T-helper 2 cell (primary cell): ENCODE measurements at regions not wholly inside any gene's neighbourhood (a gene's known extent, or its start where the extent isn't known, plus 50 kb on each side); places are given as distances from the start of the nearest gene placed in this dataset.
"Not testable (repeated sequence)": the region's sequence is repeated elsewhere in the genome, so short reads cannot be mapped to it uniquely, and the experiment has no call there.

ENCODE experiments used
- DNase-seq, 5 experiments: peaks; one replicate each; pipeline versions ENCODE4 v3.0.0 to v3.0.0-alpha.2; 2012 to 2022

DNA sequence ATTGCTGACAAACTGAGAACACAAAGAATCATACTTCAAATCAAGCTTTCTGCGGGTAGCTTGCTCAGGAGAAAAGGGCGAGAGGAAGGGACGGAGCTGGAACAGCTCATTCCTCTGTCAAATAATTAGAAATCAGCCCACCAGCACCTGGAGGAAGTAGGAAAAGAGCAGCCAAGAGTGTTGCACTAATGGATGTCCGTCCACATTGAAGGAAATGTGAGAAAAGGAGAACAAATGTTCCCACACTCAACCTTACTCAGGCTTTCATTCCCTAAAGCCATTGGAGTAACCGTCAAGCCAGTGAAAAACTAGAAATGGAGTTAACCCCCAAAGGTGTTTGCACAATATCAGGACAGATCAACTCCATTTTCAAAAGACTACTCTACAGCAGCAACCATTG lies 233.0 kb upstream of the PRKD1 start:
- no peak for DNase-seq

DNA sequence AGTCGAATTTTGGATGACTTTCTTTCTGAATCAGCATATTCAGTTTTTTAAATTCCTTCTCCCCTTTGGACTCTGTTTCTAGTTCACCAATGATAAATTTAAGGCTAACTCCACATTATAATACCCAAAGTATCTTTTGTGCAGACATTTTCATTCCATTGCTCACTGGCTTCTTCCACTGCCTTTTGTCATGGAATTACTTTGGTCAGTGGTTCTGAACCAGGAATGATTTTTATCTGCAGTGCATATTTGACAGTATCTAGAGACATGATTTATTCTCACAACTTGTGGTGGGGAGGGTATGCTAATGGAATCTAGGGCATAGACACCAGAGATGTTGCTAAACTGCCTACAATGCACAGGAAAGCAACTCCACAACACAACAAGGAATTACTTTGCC lies 234.4 kb upstream of the PRKD1 start:
- no peak for DNase-seq

DNA sequence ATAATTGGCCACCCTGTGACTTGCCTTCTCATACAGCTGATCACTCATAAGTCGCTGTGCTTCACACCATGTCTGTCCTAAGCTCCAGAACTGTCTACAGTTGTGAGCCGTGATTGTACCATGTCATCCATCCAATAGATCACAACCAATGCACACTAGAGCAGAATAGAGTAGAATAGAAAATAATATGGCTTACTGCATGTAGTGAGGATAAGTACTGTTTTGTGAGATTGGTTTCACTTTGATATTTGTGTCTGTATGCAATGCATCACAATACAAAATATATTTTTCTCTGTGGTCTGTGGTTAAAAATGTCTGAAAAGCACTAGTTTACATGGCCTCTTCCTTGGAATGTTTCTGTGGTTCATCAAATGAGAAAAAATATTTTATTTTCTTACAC lies 237.6 kb upstream of the PRKD1 start:
- no peak for DNase-seq

DNA sequence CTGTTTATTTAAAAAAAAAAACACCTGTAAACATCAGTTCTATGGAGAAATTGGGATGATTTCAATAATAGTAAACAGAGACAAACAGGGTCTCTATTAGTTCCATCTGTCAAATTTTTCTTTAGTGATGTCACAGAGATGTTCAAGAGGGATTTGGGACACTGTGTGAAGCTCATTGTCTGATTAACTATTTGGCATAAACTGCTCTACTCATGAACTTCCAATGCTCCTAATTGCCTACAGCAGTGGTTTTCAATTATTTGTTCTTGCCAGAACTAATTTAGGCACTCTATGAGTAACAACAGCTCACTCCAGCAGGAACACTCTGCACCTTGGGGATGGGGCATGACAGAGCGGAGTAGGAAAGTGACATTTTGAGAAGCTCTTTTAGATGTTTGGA lies 250.1 kb upstream of the PRKD1 start:
- no peak for DNase-seq

DNA sequence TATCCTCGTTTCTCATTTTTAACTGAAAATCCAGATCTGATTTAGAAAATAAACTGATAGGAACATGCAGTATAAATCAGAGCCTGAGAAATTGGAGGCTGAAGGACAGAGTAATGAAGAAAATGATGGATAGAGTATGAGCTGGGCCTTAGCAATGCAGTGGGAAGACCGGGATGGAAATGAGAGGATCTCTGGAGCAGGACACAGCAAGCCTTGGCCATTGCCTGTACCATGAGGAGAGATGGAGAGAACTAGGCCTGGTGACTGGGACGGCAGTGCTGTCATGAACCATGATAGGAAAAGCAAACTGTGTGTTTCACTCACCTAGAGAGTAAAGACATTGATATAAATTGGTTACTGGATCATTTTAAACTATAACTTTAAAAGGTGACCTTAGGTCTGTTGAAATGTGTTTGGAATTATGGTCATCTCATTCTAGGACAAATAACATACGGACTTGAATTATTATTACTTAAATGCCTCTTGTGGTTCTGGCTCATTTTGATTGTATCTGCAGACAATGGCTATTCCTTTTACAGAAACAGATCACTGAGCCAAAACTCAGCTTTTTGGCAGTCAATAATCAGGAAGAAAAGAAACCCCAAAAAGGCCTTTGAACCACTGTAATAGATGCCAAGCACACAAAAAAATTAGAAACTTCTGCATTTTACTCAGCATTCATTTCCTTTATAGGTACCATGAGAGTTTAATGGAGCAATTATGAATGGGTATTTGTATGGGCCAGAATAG lies 251.9 kb upstream of the PRKD1 start:
- no peak for DNase-seq

DNA sequence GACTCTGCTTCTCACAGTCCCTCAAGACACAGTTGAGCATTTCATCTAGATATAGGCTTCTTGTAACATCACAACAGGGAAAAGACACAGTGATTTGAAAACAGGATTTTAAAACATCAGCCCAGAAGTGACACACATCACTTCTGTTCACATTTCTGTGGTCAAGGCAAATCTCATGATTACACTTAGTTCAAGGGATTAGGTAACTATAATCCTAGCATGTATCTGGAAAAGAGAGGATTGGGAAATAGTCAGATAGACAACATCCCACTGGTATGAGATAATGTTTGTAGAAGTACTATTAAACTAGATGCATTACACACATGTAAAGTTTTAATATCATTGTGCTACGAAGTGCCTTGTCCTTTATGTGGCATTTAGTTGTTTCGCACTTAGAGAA lies 252.6 kb upstream of the PRKD1 start:
- no peak for DNase-seq

DNA sequence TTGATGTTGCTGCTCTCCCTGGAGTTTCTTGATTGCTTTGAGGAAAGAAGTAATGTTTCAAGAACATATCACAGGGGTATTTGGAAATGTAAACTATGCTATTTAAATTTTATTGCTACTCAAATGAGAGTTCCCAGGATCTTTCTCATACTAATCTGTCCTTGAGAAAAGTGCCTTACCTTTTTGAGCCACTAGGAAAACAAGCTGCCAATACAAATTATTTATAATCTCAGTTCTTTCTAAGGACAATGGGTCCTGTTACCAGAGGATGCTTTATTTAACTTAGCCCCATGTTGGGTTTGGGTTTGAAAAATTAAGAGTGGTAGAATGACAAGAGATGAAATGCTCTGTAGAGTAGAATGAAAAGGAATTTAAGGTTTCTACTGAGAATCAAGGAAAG lies 258.2 kb upstream of the PRKD1 start:
- DNase-seq = no peak

DNA sequence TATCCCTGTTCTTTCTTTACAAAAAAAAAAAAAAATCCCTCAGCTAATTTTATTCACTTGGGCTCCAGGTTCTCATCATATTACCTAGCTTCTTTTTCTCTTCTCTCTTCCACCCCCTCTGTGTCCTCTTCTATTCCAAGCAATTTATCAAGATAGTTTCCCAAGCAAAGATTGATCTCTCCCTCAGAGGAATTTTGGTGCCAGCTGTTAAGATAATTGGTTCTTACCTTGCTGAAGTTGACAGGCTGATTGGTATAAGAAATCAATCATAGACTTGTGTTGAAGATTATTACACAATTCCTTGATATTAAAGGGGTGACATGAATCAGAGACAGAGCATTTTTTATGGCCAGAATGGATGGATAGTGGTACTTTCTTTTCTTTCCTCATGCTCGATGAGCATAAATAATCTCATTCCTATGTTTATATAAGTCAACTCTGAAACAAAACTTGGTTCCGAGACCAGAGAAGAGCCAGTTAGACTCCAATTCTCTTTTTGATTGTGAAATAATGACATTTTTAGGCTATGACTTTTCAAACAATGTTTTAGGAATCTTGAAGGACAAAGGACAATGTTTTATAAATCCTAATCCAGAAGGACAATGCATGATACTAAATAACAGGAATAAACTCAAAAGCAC lies 264.1 kb upstream of the PRKD1 start:
- DNase-seq = no peak

DNA sequence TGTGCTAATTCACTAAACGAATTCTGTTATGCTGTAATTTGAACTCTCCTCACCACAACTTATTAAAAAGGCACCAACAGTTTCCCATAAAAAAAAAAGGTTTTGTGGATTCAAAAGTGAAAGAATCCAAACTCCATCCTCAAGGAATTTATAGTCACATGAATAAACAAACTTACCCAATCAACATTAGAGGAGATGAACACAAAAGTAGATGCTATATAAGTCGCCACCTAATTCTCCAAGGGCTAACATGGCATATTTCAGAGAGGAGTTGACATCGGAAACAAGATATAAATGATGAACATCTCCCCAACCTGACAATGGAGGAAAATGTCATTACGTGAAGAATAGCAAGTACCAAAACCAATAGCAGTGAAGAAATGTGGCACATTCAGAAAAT lies 265.5 kb upstream of the PRKD1 start:
- no peak for DNase-seq

DNA sequence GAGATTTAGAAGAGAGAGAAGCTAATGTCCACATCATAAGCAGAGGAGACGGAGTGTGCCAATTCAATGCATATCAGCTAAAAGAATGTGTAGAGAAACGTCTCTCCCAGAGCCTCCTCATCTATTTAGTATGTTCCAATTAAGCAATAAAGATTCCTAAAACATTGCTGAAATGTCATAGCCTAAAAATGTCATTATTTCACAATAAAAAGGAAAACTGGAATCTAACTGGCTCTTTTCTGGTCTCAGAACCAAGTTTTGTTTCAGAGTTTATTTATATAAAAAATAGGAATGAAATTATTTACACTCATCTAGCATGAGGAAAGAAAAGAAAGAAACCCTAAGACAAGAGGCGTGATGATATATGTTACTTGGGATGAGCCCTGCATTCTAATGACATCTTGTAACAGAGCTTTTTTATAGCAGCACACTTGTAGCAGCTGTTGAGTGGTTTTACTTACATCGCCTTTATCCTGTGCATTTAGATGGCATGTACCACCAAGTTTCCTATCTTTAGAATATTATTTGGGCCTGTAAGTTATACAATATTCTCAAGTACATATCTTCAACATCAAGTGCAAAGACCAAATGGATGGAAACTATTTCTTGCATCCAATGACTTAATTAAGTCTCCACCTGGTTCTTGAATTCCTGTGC lies 266.3 kb upstream of the PRKD1 start:
- no peak for DNase-seq

DNA sequence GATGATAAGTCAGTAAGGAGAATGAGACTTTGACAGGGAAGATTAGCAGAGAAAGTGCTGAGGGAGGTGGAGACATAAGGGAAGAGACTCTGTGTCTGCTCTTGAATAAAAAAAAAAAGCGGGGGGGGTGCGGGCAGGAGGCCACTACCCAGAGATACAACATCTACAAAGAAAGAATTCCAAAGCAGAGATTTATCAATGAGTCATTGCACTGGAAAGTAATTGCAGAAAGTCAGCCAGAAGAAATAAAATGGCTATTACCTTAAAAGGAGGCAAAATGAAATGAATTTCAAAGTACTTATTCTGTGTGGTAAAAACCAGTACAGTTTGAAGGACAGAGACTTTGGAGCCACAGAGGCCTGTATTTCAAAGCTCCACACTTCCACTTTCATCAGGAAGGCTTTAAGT lies 267.1 kb upstream of the PRKD1 start:
- no peak for DNase-seq

DNA sequence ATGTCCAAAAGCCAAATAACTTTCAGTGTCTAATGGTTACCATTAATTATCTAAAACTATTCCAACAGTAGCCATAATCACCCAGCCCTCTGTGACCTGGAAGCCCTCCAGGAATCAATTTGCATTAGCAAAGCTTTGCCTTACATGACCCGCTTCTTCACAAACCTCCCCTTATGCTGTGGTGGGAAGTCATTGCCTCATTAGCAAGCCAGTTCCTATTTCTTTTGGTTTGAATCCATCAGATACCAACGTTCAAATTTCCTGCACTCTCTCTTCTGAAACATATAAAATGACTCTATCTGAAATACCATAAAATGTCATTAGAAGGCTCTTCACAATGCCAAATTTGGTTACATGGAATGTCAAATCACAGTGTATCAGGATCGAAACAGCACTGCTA lies 268.3 kb upstream of the PRKD1 start:
- no peak for DNase-seq

DNA sequence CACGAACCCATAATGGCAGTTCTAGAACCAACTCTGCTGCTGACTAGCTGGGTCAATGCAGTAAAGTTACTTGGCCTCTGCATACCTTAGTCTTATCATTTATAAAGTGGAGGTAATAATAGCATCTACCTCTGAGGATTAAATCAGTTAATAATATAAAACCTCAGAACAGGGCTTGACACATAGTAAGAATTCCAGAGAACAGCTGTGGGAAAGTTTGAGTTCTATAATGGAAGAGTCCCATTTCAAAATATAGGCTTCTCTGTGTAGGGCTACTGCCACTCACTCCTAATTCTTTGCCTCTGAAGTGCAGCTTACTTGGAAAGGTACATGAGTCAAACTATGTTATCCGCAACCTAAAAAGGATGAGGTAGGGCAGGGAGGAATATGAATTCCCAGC lies 269.2 kb upstream of the PRKD1 start:
- no peak for DNase-seq

DNA sequence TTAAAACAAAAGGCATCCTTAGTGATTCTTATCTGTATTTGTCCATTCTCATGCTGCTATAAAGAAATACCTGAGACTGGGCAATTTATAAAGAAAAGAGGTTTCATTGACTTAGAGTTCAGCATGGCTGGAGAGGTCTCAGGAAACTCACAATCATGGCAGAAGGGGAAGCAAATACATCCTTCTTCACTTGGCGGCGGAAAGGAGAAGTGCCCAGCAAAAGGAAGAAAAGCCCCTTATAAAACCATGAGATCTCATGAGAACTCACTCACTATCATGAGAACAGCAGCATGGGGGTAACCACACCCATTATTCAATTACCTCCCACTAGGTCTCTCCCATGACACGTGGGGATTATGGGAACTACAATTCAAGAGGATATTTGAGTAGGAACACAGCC lies 271.1 kb upstream of the PRKD1 start:
- not testable (repeated sequence) for DNase-seq

DNA sequence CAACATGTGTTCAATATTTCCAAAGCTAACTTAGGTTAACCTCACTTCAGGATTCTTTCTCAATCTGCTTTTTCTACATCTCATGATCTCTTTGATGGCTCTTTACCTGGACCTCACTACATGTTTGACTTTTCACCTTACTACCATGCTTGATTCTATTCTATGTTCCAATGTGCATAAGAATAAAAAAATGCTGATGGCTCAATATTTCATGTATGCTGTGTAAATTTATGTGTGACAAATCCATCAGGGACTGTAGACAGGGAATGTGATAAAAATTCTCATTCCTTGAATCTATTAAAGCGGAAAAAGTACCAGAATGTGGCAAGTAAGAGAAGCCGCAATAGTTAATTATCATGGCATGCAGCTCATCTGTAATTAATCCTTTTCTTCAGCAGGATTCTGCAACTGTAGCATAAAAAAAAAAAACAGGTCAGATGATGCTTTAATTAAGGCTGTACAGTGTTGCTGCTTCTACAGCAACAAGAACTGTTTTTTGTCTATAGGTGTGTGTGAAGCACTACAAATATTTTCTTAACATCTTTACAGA lies 276.9 kb upstream of the PRKD1 start:
- DNase-seq = no peak

DNA sequence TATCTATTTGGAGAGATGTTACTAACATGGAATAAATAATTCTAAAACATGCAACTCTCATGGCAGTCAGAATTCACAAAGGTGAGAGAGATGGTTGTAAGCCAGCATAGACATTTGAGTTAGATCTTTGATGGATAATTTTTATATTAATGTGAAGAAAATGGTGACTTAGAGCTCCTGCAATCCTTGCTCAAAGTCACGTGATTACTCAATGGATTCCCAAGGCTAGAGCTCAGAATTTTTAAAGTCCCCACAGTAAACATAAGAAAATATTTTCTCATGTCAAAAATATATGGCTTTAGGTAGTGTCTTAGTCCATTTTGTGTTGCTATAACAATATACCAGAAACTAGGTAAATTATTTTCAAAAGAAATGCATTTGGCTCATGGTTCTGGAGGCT lies 281.5 kb upstream of the PRKD1 start:
- no peak for DNase-seq

DNA sequence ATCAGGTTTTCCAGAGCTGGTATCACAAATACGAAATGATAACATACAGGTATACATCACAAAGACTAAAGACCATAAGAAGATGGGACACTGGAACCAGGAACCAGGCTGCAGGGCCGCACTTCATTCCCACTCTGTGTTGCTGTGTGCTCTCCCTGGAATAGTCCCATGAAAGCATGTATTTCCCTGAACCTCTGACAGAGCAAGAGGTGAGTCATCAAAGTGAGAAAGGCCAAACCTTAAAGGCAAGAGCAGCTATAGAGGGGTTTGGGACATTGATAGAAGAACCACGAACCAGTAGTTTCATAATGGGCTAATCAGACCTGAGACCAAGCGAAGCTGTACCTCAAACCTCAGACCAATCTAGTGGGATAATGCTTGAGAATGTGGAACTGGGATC lies 283.0 kb upstream of the PRKD1 start:
- no peak for DNase-seq

DNA sequence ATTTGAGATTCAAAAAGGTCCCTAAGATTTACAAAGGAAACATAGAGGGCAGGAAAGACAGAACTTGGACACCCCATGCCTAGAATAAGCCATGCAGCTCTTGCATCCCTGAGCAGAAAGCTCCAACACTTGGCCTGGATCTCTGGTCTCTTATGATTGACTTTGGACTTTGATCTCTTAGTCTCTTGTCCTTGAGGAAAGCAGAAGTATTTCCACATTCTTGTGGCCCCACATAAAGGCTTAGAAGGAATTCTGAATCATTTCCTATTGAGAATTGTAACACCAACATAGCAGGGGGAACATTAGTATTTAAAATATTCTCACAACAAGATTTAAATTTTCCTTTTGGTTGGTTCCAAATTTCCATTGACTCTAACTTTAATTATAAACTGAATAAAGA lies 283.7 kb upstream of the PRKD1 start:
- DNase-seq = no peak

DNA sequence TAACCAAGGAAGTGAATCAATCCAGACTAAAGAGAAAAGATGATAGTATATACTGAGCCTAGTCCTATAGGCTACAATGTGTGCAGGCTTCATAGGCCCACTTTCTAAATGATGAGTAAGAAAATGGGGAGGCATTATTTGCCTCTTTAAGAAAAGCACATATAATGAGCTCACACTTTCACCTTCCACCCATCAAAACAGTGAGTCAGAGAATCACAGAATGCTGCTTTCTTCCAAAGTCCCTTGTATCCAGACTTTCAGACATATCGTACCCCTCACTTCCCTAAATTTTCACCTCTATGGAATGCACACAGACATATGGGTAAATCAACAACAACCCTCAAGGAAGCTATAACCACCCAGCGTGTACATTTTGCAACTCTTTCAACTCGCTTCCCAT lies 286.4 kb upstream of the PRKD1 start:
- DNase-seq = no peak

DNA sequence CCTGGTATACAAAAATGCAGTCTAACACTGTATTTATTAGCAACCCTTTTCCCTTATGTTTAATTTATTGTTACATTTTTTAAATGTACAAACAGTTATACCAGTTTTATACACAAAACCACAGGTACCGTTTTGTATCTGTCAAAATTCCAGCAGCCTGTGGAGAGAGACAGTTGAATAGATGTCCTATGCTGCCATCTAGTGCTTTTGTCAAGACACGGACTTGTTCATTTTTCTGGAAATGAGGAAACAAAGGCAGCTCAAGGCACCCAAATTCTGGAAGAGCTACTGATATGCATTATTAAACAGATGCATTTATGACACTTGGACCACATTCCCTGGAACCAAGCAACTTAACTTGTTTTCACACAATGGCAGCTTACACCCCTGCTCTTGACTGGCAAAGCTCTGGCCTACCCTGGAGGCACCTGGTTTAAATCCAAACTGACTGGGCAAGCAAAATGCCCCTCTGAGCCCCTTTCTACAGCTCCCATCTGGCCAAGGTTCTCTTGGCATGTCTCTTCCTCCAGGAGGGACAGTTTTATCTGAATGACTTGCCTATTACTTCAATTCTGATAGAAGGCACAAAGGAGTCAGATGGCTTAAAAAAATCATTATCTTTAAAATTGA lies 286.9 kb upstream of the PRKD1 start:
- peak in 1 of 5 experiments; percentile 27 for DNase-seq

DNA sequence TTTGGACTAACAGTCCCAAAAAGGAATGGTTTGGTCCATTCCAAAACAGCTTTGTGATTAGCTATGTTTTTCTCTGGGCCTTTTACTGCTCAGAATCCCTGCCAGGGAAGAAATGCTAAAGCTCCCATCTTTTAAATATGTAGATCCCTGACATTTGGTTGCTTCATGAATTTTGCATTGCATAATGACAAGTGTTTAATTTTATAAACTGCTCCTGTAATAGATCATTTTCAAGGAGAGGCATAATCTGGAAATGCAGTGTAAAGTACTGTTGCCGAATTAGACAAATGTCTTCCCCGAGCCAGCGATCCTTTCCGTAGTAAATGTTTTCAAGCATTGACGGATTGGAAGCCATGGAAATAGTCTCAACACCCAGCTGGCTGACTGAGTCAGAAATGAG lies 291.3 kb upstream of the PRKD1 start:
- no peak for DNase-seq

DNA sequence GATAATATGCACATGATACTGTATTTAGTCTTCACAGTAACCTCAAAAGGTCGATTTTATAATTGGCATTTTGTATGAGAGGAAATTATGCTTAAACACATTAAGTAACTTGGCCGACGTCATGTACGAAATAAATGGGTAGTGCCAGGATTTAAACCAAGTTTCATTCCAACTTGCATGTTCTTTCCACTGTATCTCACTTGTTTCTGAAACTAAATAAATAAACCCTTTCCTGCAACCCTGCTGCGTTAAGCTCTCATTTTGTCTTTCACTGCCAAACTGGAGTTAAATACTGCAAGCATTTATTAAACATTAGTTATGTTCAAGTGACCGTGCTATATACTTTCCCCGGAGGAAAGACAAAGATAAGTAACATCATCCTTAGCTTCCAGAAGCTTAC lies 293.9 kb upstream of the PRKD1 start:
- DNase-seq = no peak

DNA sequence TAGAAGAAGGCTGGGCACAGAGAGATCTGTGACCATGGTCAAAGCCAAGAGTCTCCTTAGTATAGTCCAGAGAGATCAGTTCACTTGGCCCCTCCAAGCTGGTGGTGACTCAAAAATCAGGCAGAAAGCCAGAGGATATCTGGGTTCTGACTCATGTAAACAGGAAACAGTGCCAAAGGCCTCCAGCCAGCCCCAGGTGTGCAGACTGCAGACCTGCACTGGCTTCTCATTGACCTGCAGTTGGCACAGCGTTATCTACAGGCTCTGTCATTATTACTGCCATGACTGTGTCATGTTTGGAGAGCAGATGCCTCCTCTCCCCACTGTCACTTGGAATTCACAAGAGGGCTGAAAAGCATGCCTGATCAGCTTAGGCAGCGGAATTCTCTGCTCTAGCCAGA lies 295.7 kb upstream of the PRKD1 start:
- DNase-seq = no peak

DNA sequence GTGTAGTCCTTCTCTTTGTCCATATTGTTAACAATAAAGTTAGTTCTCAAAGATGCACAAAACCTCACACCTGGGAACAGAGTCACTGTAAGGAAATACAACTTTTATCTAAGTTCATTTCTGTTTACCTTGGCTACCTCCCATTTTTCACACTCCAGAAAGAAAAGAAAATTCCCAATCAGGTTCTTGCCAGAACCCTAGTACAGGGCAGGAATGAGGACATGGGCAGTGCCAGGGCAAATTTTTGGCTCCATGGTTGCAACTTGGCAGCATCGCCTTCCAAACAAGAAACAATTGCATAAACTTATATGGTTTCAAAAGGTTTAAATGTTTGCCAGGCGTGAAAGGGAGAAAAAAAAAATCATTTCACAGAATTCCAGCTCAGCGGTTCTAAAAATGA lies 296.3 kb upstream of the PRKD1 start:
- DNase-seq = no peak
